ENCODE measurements at regions not wholly inside any gene's neighbourhood (a gene's known extent, or its start where the extent isn't known, plus 50 kb on each side); places are given as distances from the start of the nearest gene placed in this dataset.

- TF ChIP-seq POLR2A (IDR thresholded peaks at IDR 0.05), result no peak
- TF ChIP-seq CTCF (IDR thresholded peaks at IDR 0.05), result no peak
These were observed 276.8 kb downstream of the KCNRG start for GRCh38 chr13:50292081-50292480.

Data from body of pancreas (tissue), 4 donors.